Tongue (tissue), 1 donor: ENCODE measurements at regions not wholly inside any gene's neighbourhood (a gene's known extent, or its start where the extent isn't known, plus 50 kb on each side); places are given as distances from the start of the nearest gene placed in this dataset.
"Not testable (repeated sequence)": the region's sequence is repeated elsewhere in the genome, so short reads cannot be mapped to it uniquely, and the experiment has no call there.

Experiments
- DNase-seq: peaks from one replicate; pipeline ENCODE4 v3.0.0-alpha.2; 2015

GRCh38 chr9:41018948-41019347, 109.5 kb downstream of the FOXD4L6 start:
- not testable (repeated sequence) for DNase-seq

- DNase-seq: not testable (repeated sequence)
Observed at GRCh38 chr9:41016699-41017098, 111.8 kb downstream of the FOXD4L6 start.

GRCh38 chr9:40999952-41000700, 128.4 kb downstream of the FOXD4L6 start:
- DNase-seq: peak; percentile 35

- DNase-seq: not testable (repeated sequence)
Observed at GRCh38 chr9:40995490-40995889, 133.0 kb downstream of the FOXD4L6 start.

- DNase-seq: not testable (repeated sequence)
Observed at GRCh38 chr9:40993842-40994241, 134.6 kb downstream of the FOXD4L6 start.

GRCh38 chr9:40993375-40993774, 135.1 kb downstream of the FOXD4L6 start:
- not testable (repeated sequence) for DNase-seq

GRCh38 chr9:40992472-40992821, 136.0 kb downstream of the FOXD4L6 start:
- DNase-seq: not testable (repeated sequence)

GRCh38 chr9:40991741-40992471, 136.6 kb downstream of the FOXD4L6 start:
- DNase-seq: peak; percentile 99

GRCh38 chr9:40991100-40991740, 137.3 kb downstream of the FOXD4L6 start:
- DNase-seq: not testable (repeated sequence)

- not testable (repeated sequence) for DNase-seq
Observed at GRCh38 chr9:40986332-40986731, 142.1 kb downstream of the FOXD4L6 start.

- not testable (repeated sequence) for DNase-seq
Observed at GRCh38 chr9:40975351-40975750, 153.1 kb downstream of the FOXD4L6 start.

- not testable (repeated sequence) for DNase-seq
Observed at GRCh38 chr9:40974912-40975311, 153.6 kb downstream of the FOXD4L6 start.

- DNase-seq: not testable (repeated sequence)
Observed at GRCh38 chr9:40971773-40972172, 156.7 kb downstream of the FOXD4L6 start.

- DNase-seq: not testable (repeated sequence)
Observed at GRCh38 chr9:40970340-40970739, 158.1 kb downstream of the FOXD4L6 start.

- not testable (repeated sequence) for DNase-seq
Observed at GRCh38 chr9:40962461-40962860, 166.0 kb downstream of the FOXD4L6 start.

- not testable (repeated sequence) for DNase-seq
Observed at GRCh38 chr9:40951876-40952494, 176.5 kb downstream of the FOXD4L6 start.

- not testable (repeated sequence) for DNase-seq
Observed at GRCh38 chr9:40946228-40946627, 182.3 kb downstream of the FOXD4L6 start.

- not testable (repeated sequence) for DNase-seq
Observed at GRCh38 chr9:40942730-40943129, 185.8 kb downstream of the FOXD4L6 start.

GRCh38 chr9:40939888-40940209, 188.6 kb downstream of the FOXD4L6 start:
- DNase-seq: not testable (repeated sequence)

- DNase-seq: not testable (repeated sequence)
Observed at GRCh38 chr9:40939201-40939887, 189.1 kb downstream of the FOXD4L6 start.

- DNase-seq: no peak
Observed at GRCh38 chr9:40935336-40935735, 193.1 kb downstream of the FOXD4L6 start.

GRCh38 chr9:40934480-40934879, 194.0 kb downstream of the FOXD4L6 start:
- DNase-seq: not testable (repeated sequence)
